GM12878 (cell line): ENCODE measurements at regions not wholly inside any gene's neighbourhood (a gene's known extent, or its start where the extent isn't known, plus 50 kb on each side); places are given as distances from the start of the nearest gene placed in this dataset.

Source experiments
- CBX5 ChIP-seq: sonication (generic); IDR thresholded peaks from 2 replicates; pipeline ENCODE4 v1.6.1; 2016; ENCODE audit warnings: low read depth, moderate library complexity, mild to moderate bottlenecking, inconsistent platforms
- MTA2 ChIP-seq: fragments of 450-650 bp; IDR thresholded peaks from 2 replicates; pipeline ENCODE4 v1.6.1; 2016; ENCODE audit warnings: low read depth, mild to moderate bottlenecking, moderate library complexity
- NFXL1 ChIP-seq: fragments of 450-650 bp; IDR thresholded peaks from 2 replicates; pipeline ENCODE4 v1.6.1; 2017; ENCODE audit warnings: antibody characterized with exemption, mild to moderate bottlenecking, borderline replicate concordance
- NR2F1 ChIP-seq: fragments of 450-650 bp; conservative IDR thresholded peaks from 2 replicates; pipeline ENCODE4 v1.6.1; 2017; ENCODE audit warnings: mild to moderate bottlenecking
- ZSCAN29 ChIP-seq: fragments of 450-650 bp; IDR thresholded peaks from 2 replicates; pipeline ENCODE4 v1.6.1; 2017; ENCODE audit warnings: mild to moderate bottlenecking, moderate library complexity
- TF ChIP-seq, protein P1 (sequence below): fragments of 450-650 bp; IDR thresholded peaks from 2 replicates; pipeline ENCODE4 v1.6.1; 2016; ENCODE audit warnings: mild to moderate bottlenecking, moderate library complexity, borderline replicate concordance
- TF ChIP-seq, protein P2 (sequence below): fragments of 150-350 bp; IDR thresholded peaks from 2 replicates; pipeline ENCODE4 v1.6.1; 2014; ENCODE audit warnings: mild to moderate bottlenecking, low read depth, low read length

DNA sequence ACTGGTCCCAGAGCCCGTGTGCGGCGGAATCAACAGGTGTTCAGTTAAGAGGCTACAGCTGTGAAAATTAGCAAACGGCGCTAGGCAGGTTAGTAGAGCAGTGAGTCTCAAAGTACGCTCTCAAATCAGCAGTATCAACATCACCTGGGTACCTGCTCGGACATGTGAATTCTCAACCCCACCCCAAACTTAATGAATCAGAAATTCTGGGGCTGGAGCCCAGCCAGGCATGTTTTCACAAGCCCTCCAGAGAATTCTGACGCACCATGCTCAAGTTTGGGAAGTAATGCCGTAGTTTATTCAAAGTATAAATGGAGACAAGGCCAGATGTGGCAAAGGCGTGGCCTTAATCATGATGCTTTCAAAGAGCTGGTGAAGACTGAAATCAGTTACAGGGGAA lies 58.2 kb upstream of the PTCHD1 start (continued):
- TF ChIP-seq, protein P1, sequence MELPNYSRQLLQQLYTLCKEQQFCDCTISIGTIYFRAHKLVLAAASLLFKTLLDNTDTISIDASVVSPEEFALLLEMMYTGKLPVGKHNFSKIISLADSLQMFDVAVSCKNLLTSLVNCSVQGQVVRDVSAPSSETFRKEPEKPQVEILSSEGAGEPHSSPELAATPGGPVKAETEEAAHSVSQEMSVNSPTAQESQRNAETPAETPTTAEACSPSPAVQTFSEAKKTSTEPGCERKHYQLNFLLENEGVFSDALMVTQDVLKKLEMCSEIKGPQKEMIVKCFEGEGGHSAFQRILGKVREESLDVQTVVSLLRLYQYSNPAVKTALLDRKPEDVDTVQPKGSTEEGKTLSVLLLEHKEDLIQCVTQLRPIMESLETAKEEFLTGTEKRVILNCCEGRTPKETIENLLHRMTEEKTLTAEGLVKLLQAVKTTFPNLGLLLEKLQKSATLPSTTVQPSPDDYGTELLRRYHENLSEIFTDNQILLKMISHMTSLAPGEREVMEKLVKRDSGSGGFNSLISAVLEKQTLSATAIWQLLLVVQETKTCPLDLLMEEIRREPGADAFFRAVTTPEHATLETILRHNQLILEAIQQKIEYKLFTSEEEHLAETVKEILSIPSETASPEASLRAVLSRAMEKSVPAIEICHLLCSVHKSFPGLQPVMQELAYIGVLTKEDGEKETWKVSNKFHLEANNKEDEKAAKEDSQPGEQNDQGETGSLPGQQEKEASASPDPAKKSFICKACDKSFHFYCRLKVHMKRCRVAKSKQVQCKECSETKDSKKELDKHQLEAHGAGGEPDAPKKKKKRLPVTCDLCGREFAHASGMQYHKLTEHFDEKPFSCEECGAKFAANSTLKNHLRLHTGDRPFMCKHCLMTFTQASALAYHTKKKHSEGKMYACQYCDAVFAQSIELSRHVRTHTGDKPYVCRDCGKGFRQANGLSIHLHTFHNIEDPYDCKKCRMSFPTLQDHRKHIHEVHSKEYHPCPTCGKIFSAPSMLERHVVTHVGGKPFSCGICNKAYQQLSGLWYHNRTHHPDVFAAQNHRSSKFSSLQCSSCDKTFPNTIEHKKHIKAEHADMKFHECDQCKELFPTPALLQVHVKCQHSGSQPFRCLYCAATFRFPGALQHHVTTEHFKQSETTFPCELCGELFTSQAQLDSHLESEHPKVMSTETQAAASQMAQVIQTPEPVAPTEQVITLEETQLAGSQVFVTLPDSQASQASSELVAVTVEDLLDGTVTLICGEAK: no peak
- no peak for TF ChIP-seq NFXL1
- TF ChIP-seq, protein P2, sequence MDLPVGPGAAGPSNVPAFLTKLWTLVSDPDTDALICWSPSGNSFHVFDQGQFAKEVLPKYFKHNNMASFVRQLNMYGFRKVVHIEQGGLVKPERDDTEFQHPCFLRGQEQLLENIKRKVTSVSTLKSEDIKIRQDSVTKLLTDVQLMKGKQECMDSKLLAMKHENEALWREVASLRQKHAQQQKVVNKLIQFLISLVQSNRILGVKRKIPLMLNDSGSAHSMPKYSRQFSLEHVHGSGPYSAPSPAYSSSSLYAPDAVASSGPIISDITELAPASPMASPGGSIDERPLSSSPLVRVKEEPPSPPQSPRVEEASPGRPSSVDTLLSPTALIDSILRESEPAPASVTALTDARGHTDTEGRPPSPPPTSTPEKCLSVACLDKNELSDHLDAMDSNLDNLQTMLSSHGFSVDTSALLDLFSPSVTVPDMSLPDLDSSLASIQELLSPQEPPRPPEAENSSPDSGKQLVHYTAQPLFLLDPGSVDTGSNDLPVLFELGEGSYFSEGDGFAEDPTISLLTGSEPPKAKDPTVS: no peak
- no peak for TF ChIP-seq NR2F1
- TF ChIP-seq CBX5: no peak
- no peak for TF ChIP-seq MTA2
- no peak for TF ChIP-seq ZSCAN29
